OCI-LY1 (cell line): ENCODE measurements at regions not wholly inside any gene's neighbourhood (a gene's known extent, or its start where the extent isn't known, plus 50 kb on each side); places are given as distances from the start of the nearest gene placed in this dataset.

Experiments
- H2AFZ ChIP-seq: fragments of 200-600 bp; sonication (generic), shearing (Covaris generic); 2 replicates; pipeline ENCODE4 v1.6.0; 2014; ENCODE audit warnings: antibody characterized with exemption, mild to moderate bottlenecking, low read length
- H3F3A ChIP-seq: fragments of 200-600 bp; sonication (generic), shearing (Covaris generic); 2 replicates; pipeline ENCODE4 v1.6.0; 2014; ENCODE audit warnings: mild to moderate bottlenecking, antibody characterized with exemption, low read length, moderate library complexity; ENCODE audit not compliant: insufficient read depth
- H3K27ac ChIP-seq: fragments of 200-600 bp; sonication (generic); 2 replicates; pipeline ENCODE4 v1.5.1; 2014; ENCODE audit warnings: low read length, mixed run types, mild to moderate bottlenecking, low read depth; ENCODE audit not compliant: poor library complexity, severe bottlenecking
- H3K27me3 ChIP-seq: fragments of 200-600 bp; sonication (generic); 2 replicates; pipeline ENCODE4 v1.6.0; 2014; ENCODE audit warnings: antibody characterized with exemption, mild to moderate bottlenecking, low read length, moderate library complexity; ENCODE audit not compliant: insufficient read depth
- H3K36me3 ChIP-seq: fragments of 200-600 bp; sonication (generic); 2 replicates; pipeline ENCODE4 v1.6.1; 2014; ENCODE audit warnings: mild to moderate bottlenecking, antibody characterized with exemption, low read length, moderate library complexity, mixed read lengths; ENCODE audit not compliant: insufficient read depth
- H3K4me1 ChIP-seq: fragments of 200-600 bp; sonication (generic); 2 replicates; pipeline ENCODE4 v1.5.1; 2014; ENCODE audit warnings: mild to moderate bottlenecking, low read length, moderate library complexity; ENCODE audit not compliant: insufficient read depth, severe bottlenecking
- H3K4me2 ChIP-seq: fragments of 200-600 bp; sonication (generic), shearing (Covaris generic); 2 replicates; pipeline ENCODE4 v1.6.1; 2014; ENCODE audit warnings: low read length
- H3K4me3 ChIP-seq: fragments of 200-600 bp; sonication (generic); 2 replicates; pipeline ENCODE4 v1.5.1; 2014; ENCODE audit warnings: low read length, low read depth, mild to moderate bottlenecking, mixed read lengths; ENCODE audit not compliant: poor library complexity, severe bottlenecking
- H3K79me2 ChIP-seq: fragments of 200-600 bp; shearing (Covaris generic); 2 replicates; pipeline ENCODE4 v1.6.1; 2016; ENCODE audit warnings: mixed run types, low read length, mixed read lengths; ENCODE audit not compliant: insufficient read depth
- H3K9ac ChIP-seq: fragments of 200-600 bp; sonication (generic), shearing (Covaris generic); 2 replicates; pipeline ENCODE4 v1.6.1; 2014; ENCODE audit warnings: mild to moderate bottlenecking, low read length, mixed read lengths
- H3K9me2 ChIP-seq: fragments of 200-600 bp; sonication (generic), shearing (Covaris generic); 2 replicates; pipeline ENCODE4 v1.6.1; 2014; ENCODE audit warnings: low read depth, mild to moderate bottlenecking, low read length, mixed read lengths
- H3K9me3 ChIP-seq: fragments of 200-600 bp; shearing (Covaris generic); 2 replicates; pipeline ENCODE4 v1.6.1; 2014; ENCODE audit warnings: low read length, mixed read lengths
- H4K20me1 ChIP-seq: fragments of 200-600 bp; sonication (generic), shearing (Covaris generic); 2 replicates; pipeline ENCODE4 v1.6.0; 2016; ENCODE audit warnings: mild to moderate bottlenecking, low read length; ENCODE audit not compliant: insufficient read depth
- CTCF ChIP-seq: fragments of 200-600 bp; sonication (generic), shearing (Covaris generic); IDR thresholded peaks from 2 replicates; pipeline ENCODE4 v1.5.1; 2017; ENCODE audit warnings: mild to moderate bottlenecking, antibody characterized with exemption, low read length, moderate library complexity, mixed read lengths
- EZH2 ChIP-seq: fragments of 200-600 bp; sonication (generic), shearing (Covaris generic); IDR thresholded peaks from 2 replicates; pipeline ENCODE4 v1.8.0; 2017; ENCODE audit warnings: borderline replicate concordance, mixed run types, mild to moderate bottlenecking, antibody characterized with exemption, low read length, moderate library complexity, mixed read lengths

GRCh38 chr5:4514067-4514648, 626.0 kb upstream of the ADAMTS16 start:
- no peaks in the 10 kb centered on the region for H3K9me2 ChIP-seq
- no peak overlapping the region for H3K4me2 ChIP-seq
- H3F3A ChIP-seq: no peaks in the 10 kb centered on the region; the same call in 1 of the 2 replicates
- H3K4me3 ChIP-seq: no peak overlapping the region
- no peak overlapping the region for H2AFZ ChIP-seq
- H3K79me2 ChIP-seq: no peaks in the 10 kb centered on the region
- no peak overlapping the region for H3K27ac ChIP-seq
- H3K27me3 ChIP-seq: peaks cover 3% of the 10 kb centered on the region; the same call in 1 of the 2 replicates
- no peaks in the 10 kb centered on the region for H3K9me3 ChIP-seq
- TF ChIP-seq EZH2 (no peak), CTCF (no peak)
- no peaks in the 10 kb centered on the region for H4K20me1 ChIP-seq
- H3K9ac ChIP-seq: no peak overlapping the region
- peaks cover 4% of the 10 kb centered on the region for H3K4me1 ChIP-seq
- no peaks in the 10 kb centered on the region for H3K36me3 ChIP-seq

GRCh38 chr5:4518903-4519672, 621.0 kb upstream of the ADAMTS16 start:
- no peak overlapping the region for H3K4me3 ChIP-seq
- H3K4me1 ChIP-seq: peaks cover 38% of the 10 kb centered on the region
- no peaks in the 10 kb centered on the region for H3K9me2 ChIP-seq
- H3K9me3 ChIP-seq: no peaks in the 10 kb centered on the region
- no peaks in the 10 kb centered on the region for H3K27me3 ChIP-seq
- no peaks in the 10 kb centered on the region for H3F3A ChIP-seq
- H3K27ac ChIP-seq: no peak overlapping the region
- no peak for TF ChIP-seq CTCF
- no peak for TF ChIP-seq EZH2
- H3K79me2 ChIP-seq: no peaks in the 10 kb centered on the region
- no peak overlapping the region for H2AFZ ChIP-seq
- no peak overlapping the region for H3K9ac ChIP-seq
- H3K4me2 ChIP-seq: peak overlapping the region; percentile 25; the same call in 1 of the 2 replicates
- H4K20me1 ChIP-seq: no peaks in the 10 kb centered on the region
- no peaks in the 10 kb centered on the region for H3K36me3 ChIP-seq

GRCh38 chr5:4520559-4520958, 619.6 kb upstream of the ADAMTS16 start:
- Histone ChIP-seq H3K9ac (no peak overlapping the region), H3K36me3 (no peaks in the 10 kb centered on the region), H3K9me3 (no peaks in the 10 kb centered on the region), H3K27me3 (no peaks in the 10 kb centered on the region), H3K27ac (no peak overlapping the region), H3K4me1 (peaks cover 38% of the 10 kb centered on the region), H4K20me1 (no peaks in the 10 kb centered on the region), H3K79me2 (no peaks in the 10 kb centered on the region), H3K4me2 (no peak overlapping the region), H3K4me3 (no peak overlapping the region), H2AFZ (no peak overlapping the region), H3F3A (no peaks in the 10 kb centered on the region), H3K9me2 (no peaks in the 10 kb centered on the region)
- TF ChIP-seq EZH2 (no peak), CTCF (peak; percentile 65; the same call in 1 of the 2 replicates)
